Upper lobe of left lung (tissue), 4 donors: ENCODE measurements at regions not wholly inside any gene's neighbourhood (a gene's known extent, or its start where the extent isn't known, plus 50 kb on each side); places are given as distances from the start of the nearest gene placed in this dataset.

Experiments used
- CTCF ChIP-seq, 6 experiments: fragments of 450-650 bp in 4 of 6; fragments of 200-600 bp in 2 of 6; sonication (generic) in 2 of 6; IDR thresholded peaks; one replicate each; pipeline ENCODE4 v1.5.1; 2016 to 2019; ENCODE audit warnings: antibody characterized with exemption in 6 of 6
- EP300 ChIP-seq, 4 donors: sonication (generic); formaldehyde crosslinking; IDR thresholded peaks; one replicate each; pipeline ENCODE4 v1.5.1; 2017; ENCODE audit warnings: antibody characterized with exemption in 4 of 4, control low read depth in 2 of 4
- POLR2AphosphoS5 ChIP-seq, 2 donors: sonication (generic); formaldehyde crosslinking; IDR thresholded peaks; one replicate each; pipeline ENCODE4 v1.5.1; 2017; ENCODE audit warnings: antibody characterized with exemption in 2 of 2

- TF ChIP-seq CTCF (IDR thresholded peaks at IDR 0.05) (no peak), POLR2AphosphoS5 (IDR thresholded peaks at IDR 0.05) (no peak), EP300 (IDR thresholded peaks at IDR 0.05) (no peak)
These were observed 223.1 kb upstream of the JUN start for GRCh38 chr1:59006932-59007331.
